Activated B cell treated with CpG ODN at 0.5 μM for 24 hours (primary cell): ENCODE measurements at regions not wholly inside any gene's neighbourhood (a gene's known extent, or its start where the extent isn't known, plus 50 kb on each side); places are given as distances from the start of the nearest gene placed in this dataset.

Experiments
- ATAC-seq: fragments of 200-7000 bp; cut with Tn5 transposase; one replicate; pipeline ENCODE4 v1.10.0; 2021; ENCODE audit warnings: low read depth, mild to moderate bottlenecking, moderate library complexity
- CTCF ChIA-PET: fragments of 350-600 bp; sonication (Branson Sonifier 250); formaldehyde crosslinking; loops from one replicate; lab custom pipeline; 2021; ENCODE audit warnings: antibody characterized with exemption; lab: Charles Lee
- POLR2A ChIA-PET: fragments of 350-600 bp; sonication (Branson Sonifier 250); formaldehyde crosslinking; loops from one replicate; lab custom pipeline; 2021; ENCODE audit warnings: antibody characterized with exemption; lab: Charles Lee
- DNase-seq: peaks from one replicate; pipeline ENCODE4 v3.0.0; 2022
- H3K27ac Mint-ChIP-seq: one replicate; pipeline ENCODE4 v1.8.0; 2020; ENCODE audit warnings: mixed read lengths
- H3K27me3 Mint-ChIP-seq: one replicate; pipeline ENCODE4 v1.8.0; 2021; ENCODE audit warnings: mixed read lengths
- H3K36me3 Mint-ChIP-seq: one replicate; pipeline ENCODE4 v1.8.0; 2021; ENCODE audit warnings: low read depth, mixed read lengths
- H3K4me1 Mint-ChIP-seq: one replicate; pipeline ENCODE4 v1.8.0; 2021; ENCODE audit warnings: mixed read lengths
- H3K4me3 Mint-ChIP-seq: one replicate; pipeline ENCODE4 v1.8.0; 2020; ENCODE audit warnings: mild to moderate bottlenecking, mixed read lengths
- H3K9me3 Mint-ChIP-seq: one replicate; pipeline ENCODE4 v1.8.0; 2020; ENCODE audit warnings: mixed read lengths
- CTCF ChIP-seq: fragments of 200-600 bp; IDR thresholded peaks from one replicate; pipeline ENCODE4 v1.8.0; 2022; ENCODE audit warnings: antibody characterized with exemption, mild to moderate bottlenecking
- intact Hi-C: fragments of 100-400 bp; cut with micrococcal nuclease; formaldehyde crosslinking; loops from one replicate; pipeline ENCODE4 v1.15.1; 2024

DNA sequence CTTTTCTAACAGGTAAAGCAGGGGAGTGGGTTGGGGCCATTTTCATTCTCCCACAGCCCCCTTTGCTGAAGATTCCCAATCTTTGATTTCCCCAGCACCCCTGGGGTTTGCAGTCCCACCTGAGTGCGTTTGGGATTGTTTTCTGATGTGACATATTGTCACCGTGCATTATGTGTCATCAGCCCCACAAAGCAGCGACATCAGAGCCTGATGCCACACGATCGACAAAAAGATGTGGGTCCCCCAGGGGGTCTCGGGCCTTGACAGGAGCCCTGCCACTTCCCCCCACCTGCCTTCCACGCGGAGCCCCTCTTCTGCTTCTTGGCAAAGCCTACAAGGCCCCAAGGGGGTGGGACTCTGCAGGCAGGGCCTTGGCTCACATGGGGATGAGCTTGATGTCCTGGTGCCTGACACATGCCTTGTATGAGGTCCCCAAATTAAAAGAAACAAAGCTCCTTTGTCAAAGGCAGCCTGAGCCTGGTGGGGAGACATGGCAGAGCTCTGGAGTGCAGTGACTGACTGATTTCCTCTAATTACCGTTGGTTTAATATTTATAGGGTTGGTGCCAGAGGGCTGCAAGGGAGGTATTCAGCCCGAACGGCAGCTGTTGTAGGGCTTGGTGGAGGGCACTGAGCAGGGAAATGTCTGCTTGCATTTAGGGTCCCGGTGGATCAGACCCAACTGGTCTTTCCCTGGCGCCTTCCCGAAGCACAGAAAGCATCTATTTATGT, 149.2 kb downstream of the MIAT start:
- ChIA-PET CTCF (no interaction called here), POLR2A (no interaction called here)
- no peaks in the 10 kb centered on the region for H3K27me3 Mint-ChIP-seq
- ATAC-seq = no peak
- H3K36me3 Mint-ChIP-seq = no peaks in the 10 kb centered on the region
- H3K4me1 Mint-ChIP-seq = no peaks in the 10 kb centered on the region
- intact Hi-C loops = no loop called here
- DNase-seq = no peak
- no peaks in the 10 kb centered on the region for H3K9me3 Mint-ChIP-seq
- H3K27ac Mint-ChIP-seq = no peak overlapping the region
- TF ChIP-seq CTCF = no peak
- no peak overlapping the region for H3K4me3 Mint-ChIP-seq

DNA sequence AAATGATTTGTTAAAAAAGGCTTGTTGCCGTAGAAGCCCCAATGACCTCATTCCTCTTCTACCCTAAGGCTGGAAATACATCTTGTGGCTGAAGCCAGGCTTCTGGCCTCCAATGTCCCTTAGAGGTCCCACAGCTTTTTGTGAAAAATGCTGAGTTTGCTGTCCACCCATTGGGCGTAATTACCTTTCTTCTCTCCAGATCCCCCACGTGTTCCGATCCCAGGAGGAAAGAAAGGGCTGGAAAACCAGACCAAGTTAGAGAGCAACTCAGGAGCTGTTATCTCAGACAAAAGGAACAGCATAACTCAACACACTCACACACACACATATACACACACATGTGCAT, 154.2 kb downstream of the MIAT start:
- POLR2A ChIA-PET = no interaction called here

DNA sequence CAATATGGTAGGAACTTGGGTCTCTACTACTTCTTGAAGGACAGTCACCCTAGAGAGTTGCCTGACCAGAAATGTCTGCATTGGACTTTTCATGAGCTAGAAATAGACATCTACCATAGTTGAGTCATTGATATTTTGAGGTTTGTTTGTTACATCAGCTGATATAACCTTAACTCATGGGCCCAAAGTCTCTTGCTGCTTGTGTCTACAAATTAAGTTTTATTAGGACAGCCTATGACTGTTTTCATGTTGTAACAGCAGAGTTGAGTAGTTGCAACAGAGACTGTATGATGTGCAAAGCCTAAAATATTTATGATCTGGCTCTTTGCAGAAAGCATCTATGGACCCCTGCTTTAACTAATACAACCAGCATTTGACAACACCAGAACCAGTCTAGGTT, 155.3 kb downstream of the MIAT start:
- DNase-seq (no peak), ATAC-seq (no peak)
- Mint-ChIP-seq H3K9me3 (no peaks in the 10 kb centered on the region), H3K36me3 (peaks cover 1% of the 10 kb centered on the region), H3K4me3 (no peak overlapping the region), H3K27ac (no peak overlapping the region), H3K27me3 (no peaks in the 10 kb centered on the region), H3K4me1 (no peaks in the 10 kb centered on the region)
- no peak for TF ChIP-seq CTCF
- intact Hi-C loops = no loop called here
- ChIA-PET POLR2A (no interaction called here), CTCF (no interaction called here)

More for the DNA sequence above, 154.2 kb downstream of the MIAT start:
- CTCF ChIA-PET = no interaction called here
- no peaks in the 10 kb centered on the region for H3K9me3 Mint-ChIP-seq
- no peaks in the 10 kb centered on the region for H3K36me3 Mint-ChIP-seq
- no peaks in the 10 kb centered on the region for H3K4me1 Mint-ChIP-seq
- intact Hi-C loops = no loop called here
- no peak overlapping the region for H3K4me3 Mint-ChIP-seq
- DNase-seq (no peak), ATAC-seq (no peak)
- H3K27ac Mint-ChIP-seq = no peak overlapping the region
- no peaks in the 10 kb centered on the region for H3K27me3 Mint-ChIP-seq
- TF ChIP-seq CTCF = no peak

GRCh38 chr22:26816726-26817125, 159.3 kb downstream of the MIAT start:
- no peaks in the 10 kb centered on the region for H3K27me3 Mint-ChIP-seq
- intact Hi-C loops = no loop called here
- H3K36me3 Mint-ChIP-seq = peaks cover 4% of the 10 kb centered on the region
- no peak overlapping the region for H3K27ac Mint-ChIP-seq
- ChIA-PET CTCF (no interaction called here), POLR2A (no interaction called here)
- H3K9me3 Mint-ChIP-seq = peaks cover 5% of the 10 kb centered on the region
- no peak for DNase-seq
- ATAC-seq = no peak
- H3K4me3 Mint-ChIP-seq = no peak overlapping the region
- H3K4me1 Mint-ChIP-seq = no peaks in the 10 kb centered on the region
- no peak for TF ChIP-seq CTCF

GRCh38 chr22:26817926-26818325, 160.5 kb downstream of the MIAT start:
- Mint-ChIP-seq H3K27me3 (no peaks in the 10 kb centered on the region), H3K27ac (no peak overlapping the region), H3K9me3 (peaks cover 5% of the 10 kb centered on the region), H3K4me1 (no peaks in the 10 kb centered on the region), H3K36me3 (peaks cover 4% of the 10 kb centered on the region), H3K4me3 (no peak overlapping the region)
- no peak for TF ChIP-seq CTCF
- ChIA-PET CTCF (no interaction called here), POLR2A (no interaction called here)
- no peak for DNase-seq
- ATAC-seq = no peak
- intact Hi-C loops = no loop called here
